Ishikawa (cell line): ENCODE measurements at regions not wholly inside any gene's neighbourhood (a gene's known extent, or its start where the extent isn't known, plus 50 kb on each side); places are given as distances from the start of the nearest gene placed in this dataset.

Experiments used
- CEBPB ChIP-seq: IDR thresholded peaks from 2 replicates; pipeline ENCODE4 v1.6.1; 2012
- CREB1 ChIP-seq: IDR thresholded peaks from 2 replicates; pipeline ENCODE4 v1.6.1; 2012; ENCODE audit warnings: low read depth
- EGR1 ChIP-seq: IDR thresholded peaks from 2 replicates; pipeline ENCODE4 v1.6.1; 2012
- EP300 ChIP-seq: IDR thresholded peaks from 2 replicates; pipeline ENCODE4 v1.6.1; 2012; ENCODE audit warnings: borderline replicate concordance
- FOXM1 ChIP-seq: IDR thresholded peaks from 2 replicates; pipeline ENCODE4 v1.6.1; 2012; ENCODE audit warnings: low read depth, borderline replicate concordance
- MAX ChIP-seq: IDR thresholded peaks from 2 replicates; pipeline ENCODE4 v1.6.1; 2012
- NFIC ChIP-seq: IDR thresholded peaks from 2 replicates; pipeline ENCODE4 v1.6.1; 2012
- RAD21 ChIP-seq: IDR thresholded peaks from 2 replicates; pipeline ENCODE4 v1.6.1; 2012; ENCODE audit warnings: low read depth
- REST ChIP-seq: IDR thresholded peaks from 2 replicates; pipeline ENCODE4 v1.6.1; 2012; ENCODE audit warnings: low read depth, mild to moderate bottlenecking
- TAF1 ChIP-seq: IDR thresholded peaks from 2 replicates; pipeline ENCODE4 v1.6.1; 2012; ENCODE audit warnings: low read depth, mild to moderate bottlenecking
- TCF12 ChIP-seq: IDR thresholded peaks from 2 replicates; pipeline ENCODE4 v1.6.1; 2012; ENCODE audit warnings: low read depth
- TEAD4 ChIP-seq: IDR thresholded peaks from 2 replicates; pipeline ENCODE4 v1.6.1; 2012
- USF1 ChIP-seq: IDR thresholded peaks from 2 replicates; pipeline ENCODE4 v1.6.1; 2012
- YY1 ChIP-seq: IDR thresholded peaks from 2 replicates; pipeline ENCODE4 v1.6.1; 2012; ENCODE audit warnings: low read depth
- ZBTB7A ChIP-seq: IDR thresholded peaks from 2 replicates; pipeline ENCODE4 v1.6.1; 2012; ENCODE audit warnings: low read depth

GRCh38 chr1:222392556-222392955 lies 155.3 kb downstream of the HHIPL2 start:
- TF ChIP-seq TAF1, result no peak
- no peak for TF ChIP-seq REST
- no peak for TF ChIP-seq USF1
- TF ChIP-seq RAD21, result no peak
- TF ChIP-seq EP300, result no peak
- TF ChIP-seq MAX, result no peak
- no peak for TF ChIP-seq TCF12
- TF ChIP-seq YY1, result no peak
- no peak for TF ChIP-seq CEBPB
- no peak for TF ChIP-seq TEAD4
- TF ChIP-seq ZBTB7A, result no peak

GRCh38 chr1:222390181-222390580 lies 157.7 kb downstream of the HHIPL2 start:
- TF ChIP-seq MAX (no peak), YY1 (no peak), EP300 (no peak), CREB1 (no peak), TEAD4 (no peak), RAD21 (no peak), REST (no peak), NFIC (no peak), TCF12 (no peak), ZBTB7A (no peak)

- TF ChIP-seq YY1, result no peak
- no peak for TF ChIP-seq FOXM1
- TF ChIP-seq USF1, result no peak
- TF ChIP-seq EGR1, result no peak
- TF ChIP-seq TCF12, result no peak
- no peak for TF ChIP-seq EP300
- TF ChIP-seq RAD21, result peak; percentile 14; the same call in 1 of the 2 replicates
- no peak for TF ChIP-seq TAF1
These were observed 160.7 kb downstream of the HHIPL2 start for GRCh38 chr1:222387007-222387814.

- TF ChIP-seq USF1 (no peak), YY1 (no peak), ZBTB7A (no peak), FOXM1 (no peak), EGR1 (no peak), EP300 (no peak), RAD21 (no peak), NFIC (no peak), CEBPB (no peak), CREB1 (no peak), REST (no peak), TCF12 (no peak), MAX (no peak)
These were observed 161.9 kb downstream of the HHIPL2 start for GRCh38 chr1:222385955-222386354.
